ENCODE measurements at regions not wholly inside any gene's neighbourhood (a gene's known extent, or its start where the extent isn't known, plus 50 kb on each side); places are given as distances from the start of the nearest gene placed in this dataset.

DNA sequence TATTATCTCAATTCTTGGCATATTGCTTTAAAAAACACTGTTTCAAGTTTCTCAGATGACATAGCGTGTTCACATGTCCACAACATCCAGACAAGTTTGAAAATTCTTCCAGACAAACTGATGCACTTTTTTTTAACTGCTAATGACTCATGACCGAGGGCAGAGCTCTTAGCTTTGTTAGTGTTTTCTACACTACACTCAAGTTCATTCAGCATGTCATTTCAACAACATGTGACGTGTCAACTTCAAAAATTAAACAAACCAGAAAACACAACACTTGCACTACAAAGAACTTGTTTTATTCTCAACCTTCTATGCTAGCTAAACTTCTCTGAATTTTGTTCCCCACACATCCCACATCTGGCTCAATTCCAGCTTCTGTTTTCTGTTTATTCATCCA lies 1186.3 kb upstream of the FLRT2 start:
- DNase-seq (ENCODE audit: low read depth): no peak
- TF ChIP-seq, protein P1, sequence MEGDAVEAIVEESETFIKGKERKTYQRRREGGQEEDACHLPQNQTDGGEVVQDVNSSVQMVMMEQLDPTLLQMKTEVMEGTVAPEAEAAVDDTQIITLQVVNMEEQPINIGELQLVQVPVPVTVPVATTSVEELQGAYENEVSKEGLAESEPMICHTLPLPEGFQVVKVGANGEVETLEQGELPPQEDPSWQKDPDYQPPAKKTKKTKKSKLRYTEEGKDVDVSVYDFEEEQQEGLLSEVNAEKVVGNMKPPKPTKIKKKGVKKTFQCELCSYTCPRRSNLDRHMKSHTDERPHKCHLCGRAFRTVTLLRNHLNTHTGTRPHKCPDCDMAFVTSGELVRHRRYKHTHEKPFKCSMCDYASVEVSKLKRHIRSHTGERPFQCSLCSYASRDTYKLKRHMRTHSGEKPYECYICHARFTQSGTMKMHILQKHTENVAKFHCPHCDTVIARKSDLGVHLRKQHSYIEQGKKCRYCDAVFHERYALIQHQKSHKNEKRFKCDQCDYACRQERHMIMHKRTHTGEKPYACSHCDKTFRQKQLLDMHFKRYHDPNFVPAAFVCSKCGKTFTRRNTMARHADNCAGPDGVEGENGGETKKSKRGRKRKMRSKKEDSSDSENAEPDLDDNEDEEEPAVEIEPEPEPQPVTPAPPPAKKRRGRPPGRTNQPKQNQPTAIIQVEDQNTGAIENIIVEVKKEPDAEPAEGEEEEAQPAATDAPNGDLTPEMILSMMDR (IDR thresholded peaks at IDR 0.05; ENCODE audit: insufficient read depth, low read depth, low read length, missing control alignments): no peak
- H3K4me3 ChIP-seq (ENCODE audit: low read depth, low read length): no peak overlapping the region

DNA sequence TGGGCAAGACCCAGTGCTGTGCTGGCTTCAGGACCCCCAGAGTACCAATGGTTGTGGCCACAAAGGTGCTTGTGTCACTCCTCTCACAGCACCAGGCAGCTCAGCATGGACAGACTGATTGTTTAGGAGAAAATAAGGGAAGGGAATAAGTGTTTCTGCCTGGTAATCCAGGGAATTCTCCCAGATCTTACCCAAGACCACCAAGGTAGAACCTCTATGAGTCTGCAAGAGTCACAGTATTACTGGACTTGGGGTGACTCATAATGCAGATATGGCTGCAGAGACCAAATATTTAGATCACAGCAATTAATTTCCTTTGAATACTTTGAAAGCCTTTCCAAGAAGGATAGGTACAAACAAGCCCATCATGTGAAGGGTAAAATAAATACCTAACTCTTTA lies 1178.3 kb upstream of the FLRT2 start:
- H3K4me3 ChIP-seq (ENCODE audit: low read depth, low read length): no peak overlapping the region
- DNase-seq (ENCODE audit: low read depth): no peak
- TF ChIP-seq, protein P1 (IDR thresholded peaks at IDR 0.05; ENCODE audit: insufficient read depth, low read depth, low read length, missing control alignments): no peak

DNA sequence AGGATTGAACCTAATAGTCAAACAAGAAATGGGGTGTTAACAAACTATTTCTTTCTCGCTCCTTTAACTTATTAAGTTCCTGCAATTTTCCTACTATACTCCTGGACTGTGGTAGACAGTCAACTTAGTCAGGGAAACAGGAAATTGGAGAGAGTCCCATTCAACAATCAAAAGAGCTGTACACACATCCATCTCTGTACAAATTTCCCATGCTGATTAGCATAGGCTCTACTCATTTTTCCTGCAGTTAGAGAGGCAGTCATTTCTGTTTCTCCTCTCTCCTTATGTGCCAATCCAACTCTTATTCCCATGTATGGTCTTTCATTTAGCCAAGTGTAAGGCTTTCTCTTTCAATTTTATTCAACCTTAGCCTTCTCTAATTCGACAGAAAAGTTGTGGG lies 1168.5 kb upstream of the FLRT2 start:
- TF ChIP-seq, protein P1 (IDR thresholded peaks at IDR 0.05; ENCODE audit: insufficient read depth, low read depth, low read length, missing control alignments): no peak
- no peak overlapping the region for H3K4me3 ChIP-seq (ENCODE audit: low read depth, low read length)
- DNase-seq (ENCODE audit: low read depth): no peak

- no peak for DNase-seq (ENCODE audit: low read depth)
- TF ChIP-seq, protein P1 (IDR thresholded peaks at IDR 0.05; ENCODE audit: insufficient read depth, low read depth, low read length, missing control alignments): no peak
- no peak overlapping the region for H3K4me3 ChIP-seq (ENCODE audit: low read depth, low read length)
Observed at GRCh38 chr14:84375235-84375634, 1154.7 kb upstream of the FLRT2 start.

- no peak overlapping the region for H3K4me3 ChIP-seq (ENCODE audit: low read depth, low read length)
- TF ChIP-seq, protein P1 (IDR thresholded peaks at IDR 0.05; ENCODE audit: insufficient read depth, low read depth, low read length, missing control alignments): no peak
- no peak for DNase-seq (ENCODE audit: low read depth)
Observed at GRCh38 chr14:84390010-84390409, 1139.9 kb upstream of the FLRT2 start.

DNA sequence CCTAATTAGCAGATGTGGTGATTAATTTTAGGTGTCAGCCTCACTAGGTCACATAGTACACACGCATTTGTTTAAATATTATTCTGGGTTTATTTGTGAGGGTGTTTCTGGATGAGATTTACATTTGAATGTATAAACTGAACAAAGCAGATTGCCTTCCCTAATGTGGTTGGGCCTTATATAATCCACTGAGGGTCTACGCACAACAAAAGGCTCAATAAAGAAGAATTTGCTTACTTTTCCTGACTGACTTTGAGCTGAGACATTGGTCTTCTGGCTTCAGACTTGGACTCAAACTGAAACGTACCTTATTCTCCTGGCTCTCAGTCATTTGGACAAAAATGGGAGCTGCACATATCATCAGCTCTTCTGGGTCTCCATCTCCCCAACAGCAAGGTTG lies 1132.3 kb upstream of the FLRT2 start:
- TF ChIP-seq, protein P1 (IDR thresholded peaks at IDR 0.05; ENCODE audit: insufficient read depth, low read depth, low read length, missing control alignments): no peak
- no peak for DNase-seq (ENCODE audit: low read depth)
- no peak overlapping the region for H3K4me3 ChIP-seq (ENCODE audit: low read depth, low read length)

GRCh38 chr14:84399296-84399910 lies 1130.5 kb upstream of the FLRT2 start:
- H3K4me3 ChIP-seq (ENCODE audit: low read depth, low read length): no peak overlapping the region
- TF ChIP-seq, protein P1 (IDR thresholded peaks at IDR 0.05; ENCODE audit: insufficient read depth, low read depth, low read length, missing control alignments): no peak
- DNase-seq (ENCODE audit: low read depth): no peak

All from GM12865 (cell line).